H9 (cell line): ENCODE measurements at regions not wholly inside any gene's neighbourhood (a gene's known extent, or its start where the extent isn't known, plus 50 kb on each side); places are given as distances from the start of the nearest gene placed in this dataset.
"Not testable (repeated sequence)": the region's sequence is repeated elsewhere in the genome, so short reads cannot be mapped to it uniquely, and the experiment has no call there.

Source experiments
- DNase-seq: peaks from one replicate; pipeline ENCODE4 v3.0.0-alpha.2; 2017
- H2AFZ ChIP-seq: one replicate; pipeline ENCODE4 v1.6.1; 2013; ENCODE audit warnings: mild to moderate bottlenecking, low read length, control low read depth, moderate library complexity
- H2AK5ac ChIP-seq: 2 replicates; pipeline ENCODE4 v1.6.1; 2013; ENCODE audit warnings: low read length, control low read depth, mixed read lengths; ENCODE audit not compliant: insufficient read length
- H2BK120ac ChIP-seq: one replicate; pipeline ENCODE4 v1.6.1; 2013; ENCODE audit warnings: low read depth, mild to moderate bottlenecking, low read length, control low read depth, inconsistent platforms; ENCODE audit not compliant: poor library complexity, severe bottlenecking
- H2BK12ac ChIP-seq: 2 replicates; pipeline ENCODE4 v1.6.1; 2013; ENCODE audit warnings: low read length, control low read depth, mixed read lengths, low read depth; ENCODE audit not compliant: insufficient read length
- H2BK15ac ChIP-seq: 2 replicates; pipeline ENCODE4 v1.6.1; 2013; ENCODE audit warnings: low read depth, low read length, control low read depth
- H2BK20ac ChIP-seq: one replicate; pipeline ENCODE4 v1.6.1; 2013; ENCODE audit warnings: low read depth, mild to moderate bottlenecking, low read length, control low read depth, inconsistent platforms; ENCODE audit not compliant: poor library complexity, severe bottlenecking
- H2BK5ac ChIP-seq: 2 replicates; pipeline ENCODE4 v1.6.1; 2013; ENCODE audit warnings: low read length, control low read depth, mixed read lengths; ENCODE audit not compliant: insufficient read length
- H3K14ac ChIP-seq: 2 replicates; pipeline ENCODE4 v1.6.1; 2013; ENCODE audit warnings: low read length, control low read depth; ENCODE audit not compliant: insufficient read depth
- H3K18ac ChIP-seq: 2 replicates; pipeline ENCODE4 v1.6.1; 2013; ENCODE audit warnings: low read depth, mild to moderate bottlenecking, mixed read lengths, low read length, control low read depth; ENCODE audit not compliant: insufficient read length
- H3K23ac ChIP-seq: 2 replicates; pipeline ENCODE4 v1.6.1; 2013; ENCODE audit warnings: low read length, control low read depth, mixed read lengths, low read depth; ENCODE audit not compliant: insufficient read length
- H3K23me2 ChIP-seq: 2 replicates; pipeline ENCODE4 v1.6.1; 2013; ENCODE audit warnings: low read depth, mild to moderate bottlenecking, mixed read lengths, low read length, control low read depth; ENCODE audit not compliant: insufficient read length, poor library complexity, severe bottlenecking
- H3K27ac ChIP-seq: 2 replicates; pipeline ENCODE4 v1.5.1; 2013; ENCODE audit warnings: low read length, control low read depth, mixed read lengths, low read depth; ENCODE audit not compliant: insufficient read length
- H3K27me3 ChIP-seq: 2 replicates; pipeline ENCODE4 v1.6.1; 2013; ENCODE audit warnings: low read length, control low read depth, inconsistent platforms; ENCODE audit not compliant: insufficient read depth
- H3K4ac ChIP-seq: 2 replicates; pipeline ENCODE4 v1.6.1; 2013; ENCODE audit warnings: low read depth, mild to moderate bottlenecking, control low read depth, inconsistent platforms, low read length, moderate library complexity
- H3K4me1 ChIP-seq: 2 replicates; pipeline ENCODE4 v1.6.1; 2013; ENCODE audit warnings: low read length, control low read depth, inconsistent platforms; ENCODE audit not compliant: insufficient read depth
- H3K4me2 ChIP-seq: 2 replicates; pipeline ENCODE4 v1.6.1; 2013; ENCODE audit warnings: low read length, control low read depth, mixed read lengths; ENCODE audit not compliant: insufficient read length, insufficient read depth
- H3K56ac ChIP-seq: 2 replicates; pipeline ENCODE4 v1.6.1; 2013; ENCODE audit warnings: low read depth, mild to moderate bottlenecking, mixed read lengths, low read length, control low read depth; ENCODE audit not compliant: insufficient read length
- H3K79me1 ChIP-seq: 2 replicates; pipeline ENCODE4 v1.6.1; 2013; ENCODE audit warnings: low read depth, mild to moderate bottlenecking, moderate library complexity, low read length, control low read depth, inconsistent platforms; ENCODE audit not compliant: insufficient read depth, poor library complexity, severe bottlenecking
- H3K79me2 ChIP-seq: 2 replicates; pipeline ENCODE4 v1.6.1; 2013; ENCODE audit warnings: low read length, control low read depth, inconsistent platforms; ENCODE audit not compliant: insufficient read depth
- H3K9ac ChIP-seq: 2 replicates; pipeline ENCODE4 v1.6.1; 2013; ENCODE audit warnings: low read length, control low read depth, mixed read lengths; ENCODE audit not compliant: insufficient read length; ENCODE audit errors: extremely low read depth
- H3K9me3 ChIP-seq: one replicate; pipeline ENCODE4 v1.6.1; 2013; ENCODE audit warnings: low read depth, low read length, inconsistent platforms; ENCODE audit not compliant: control insufficient read depth
- H3T11ph ChIP-seq: one replicate; pipeline ENCODE4 v1.6.1; 2013; ENCODE audit warnings: mild to moderate bottlenecking, low read length, control low read depth, inconsistent platforms
- H4K20me1 ChIP-seq: one replicate; pipeline ENCODE4 v1.6.1; 2013; ENCODE audit not compliant: control insufficient read depth, insufficient read length, insufficient read depth
- H4K5ac ChIP-seq: 2 replicates; pipeline ENCODE4 v1.6.1; 2013; ENCODE audit warnings: low read depth, mild to moderate bottlenecking, mixed read lengths, low read length, control low read depth; ENCODE audit not compliant: insufficient read length
- H4K8ac ChIP-seq: replicated peaks from 2 replicates; pipeline ENCODE4 v1.6.1; 2013; ENCODE audit warnings: low read length, control low read depth, mixed read lengths, low read depth; ENCODE audit not compliant: insufficient read length
- H4K91ac ChIP-seq: 2 replicates; pipeline ENCODE4 v1.6.1; 2013; ENCODE audit warnings: low read depth, mild to moderate bottlenecking, moderate library complexity, mixed read lengths, low read length, control low read depth; ENCODE audit not compliant: insufficient read length
- H3K27ac Mint-ChIP-seq, 3 experiments: 2 replicates in 2 of 3; 3 replicates in 1 of 3; pipeline ENCODE4 v1.8.0; 2020 to 2021; ENCODE audit warnings: mixed read lengths in 3 of 3, mild to moderate bottlenecking in 1 of 3, moderate library complexity in 1 of 3
- H3K27me3 Mint-ChIP-seq: 2 replicates; pipeline ENCODE4 v1.8.0; 2021; ENCODE audit warnings: low read depth, mild to moderate bottlenecking, moderate library complexity, mixed read lengths
- H3K36me3 Mint-ChIP-seq, 3 experiments: 2 replicates in 2 of 3; 3 replicates in 1 of 3; pipeline ENCODE4 v1.8.0; 2020 to 2021; ENCODE audit warnings: low read depth in 3 of 3, mixed read lengths in 3 of 3; ENCODE audit not compliant: insufficient read depth in 1 of 3
- H3K4me1 Mint-ChIP-seq, 2 experiments: 2 replicates each; pipeline ENCODE4 v1.8.0; 2020; ENCODE audit warnings: mixed read lengths in 2 of 2
- H3K4me3 Mint-ChIP-seq, 2 experiments: 2 replicates in 1 of 2; 3 replicates in 1 of 2; pipeline ENCODE4 v1.8.0; 2020 to 2021; ENCODE audit warnings: mild to moderate bottlenecking in 2 of 2, mixed read lengths in 2 of 2, moderate library complexity in 1 of 2
- H3K9me3 Mint-ChIP-seq, 2 experiments: 2 replicates in 1 of 2; 3 replicates in 1 of 2; pipeline ENCODE4 v1.8.0; 2020; ENCODE audit warnings: mild to moderate bottlenecking in 2 of 2, mixed read lengths in 2 of 2, moderate library complexity in 1 of 2
- WGBS: extraction: QIAGEN DNeasy Blood & Tissue Kit; methylation state at CpG from one replicate; pipeline ENCODE4 v1.1.7; 2013; ENCODE audit warnings: missing lambda C conversion rate, low lambda C conversion rate, mixed read lengths; ENCODE audit not compliant: insufficient read length; ENCODE audit errors: extremely low coverage; 5-methylcytosine and 5-hydroxymethylcytosine counted together

DNA sequence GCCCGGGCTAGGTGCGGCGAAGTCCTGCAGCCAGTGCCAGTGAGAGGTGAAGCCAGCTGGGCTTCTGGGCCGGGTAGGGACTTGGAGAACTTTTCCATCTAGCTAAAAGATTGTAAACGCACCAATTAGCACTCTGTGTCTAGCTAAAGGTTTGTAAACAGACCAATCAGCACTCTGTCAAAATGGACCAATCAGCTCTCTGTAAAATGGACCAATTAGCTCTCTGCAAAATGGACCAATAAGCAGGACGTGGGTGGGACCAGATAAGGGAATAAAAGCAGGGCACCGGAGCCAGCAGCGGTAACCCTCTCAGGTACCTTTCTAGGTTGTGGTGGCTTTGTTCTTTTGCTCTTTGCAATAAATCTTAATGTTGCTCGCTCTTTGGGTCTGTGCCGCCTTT lies 195.1 kb downstream of the ANKRD30BL start:
- H3K27me3 ChIP-seq, H3K18ac ChIP-seq: not testable (repeated sequence)
- WGBS, result no CpG with 5 or more reads among the region's 10 CpGs

More for the DNA sequence above, 195.1 kb downstream of the ANKRD30BL start:
- not testable (repeated sequence) for H2BK5ac ChIP-seq, H2BK15ac ChIP-seq, H4K8ac ChIP-seq, H4K91ac ChIP-seq, H3K27ac ChIP-seq, H3K14ac ChIP-seq, H3K23ac ChIP-seq, H3K36me3 Mint-ChIP-seq, DNase-seq, H3K27ac Mint-ChIP-seq, H3K4me3 Mint-ChIP-seq, H3K27me3 Mint-ChIP-seq, H3K56ac ChIP-seq, H2BK120ac ChIP-seq, H3K79me1 ChIP-seq, H3T11ph ChIP-seq, H2BK20ac ChIP-seq, H3K4me2 ChIP-seq, H2AFZ ChIP-seq, H3K9me3 ChIP-seq, H3K4me1 ChIP-seq, H3K23me2 ChIP-seq, H3K4ac ChIP-seq, H4K5ac ChIP-seq, H2BK12ac ChIP-seq, H4K20me1 ChIP-seq, H3K79me2 ChIP-seq, H3K9ac ChIP-seq, H2AK5ac ChIP-seq, H3K4me1 Mint-ChIP-seq
- peaks cover 2 to 20% of the 10 kb centered on the region in 2 experiments; a peak in 3 of 5 replicates for H3K9me3 Mint-ChIP-seq
